ENCODE measurements at regions not wholly inside any gene's neighbourhood (a gene's known extent, or its start where the extent isn't known, plus 50 kb on each side); places are given as distances from the start of the nearest gene placed in this dataset.
A peak's percentile ranks its signal among the peaks of the same experiment; 100 is the strongest.

DNA sequence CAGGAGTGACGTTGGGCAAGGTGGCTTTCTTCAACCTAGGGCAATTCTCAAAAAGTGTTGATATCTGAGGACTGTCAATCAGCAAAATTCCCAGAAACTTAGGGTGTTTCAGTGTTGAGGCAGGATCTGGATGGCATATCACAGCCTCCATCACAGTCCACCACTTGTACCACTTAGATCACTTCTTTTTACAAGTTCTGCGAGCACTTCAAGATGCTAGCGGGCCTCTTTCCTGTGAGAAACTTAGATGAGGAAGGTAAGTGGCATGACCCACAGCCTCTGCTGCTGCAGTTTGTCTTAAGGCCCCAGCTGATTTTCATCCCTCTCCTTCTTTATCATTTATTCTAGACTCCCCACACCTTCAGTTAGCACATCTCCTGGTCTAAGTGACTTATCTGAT, 295.4 kb upstream of the ZNF521 start:
- ATAC-seq (no peak), DNase-seq (no peak)
- no peaks in the 10 kb centered on the region for H3K4me1 ChIP-seq (ENCODE audit: control insufficient read depth, insufficient read depth, low read length)
- H3K27me3 ChIP-seq (ENCODE audit: control insufficient read depth, insufficient read depth), result no peaks in the 10 kb centered on the region
- no peaks in the 10 kb centered on the region for H3K9me3 ChIP-seq (ENCODE audit: control insufficient read depth, low read length)
- H3K27ac ChIP-seq (ENCODE audit: low read length), result no peak overlapping the region
- H3K4me3 ChIP-seq (ENCODE audit: low read length), result no peak overlapping the region
- WGBS, result 90% methylated on average over 3 of the region's 3 CpGs
- intact Hi-C loops (cut with DNase I), result no loop called here

DNA sequence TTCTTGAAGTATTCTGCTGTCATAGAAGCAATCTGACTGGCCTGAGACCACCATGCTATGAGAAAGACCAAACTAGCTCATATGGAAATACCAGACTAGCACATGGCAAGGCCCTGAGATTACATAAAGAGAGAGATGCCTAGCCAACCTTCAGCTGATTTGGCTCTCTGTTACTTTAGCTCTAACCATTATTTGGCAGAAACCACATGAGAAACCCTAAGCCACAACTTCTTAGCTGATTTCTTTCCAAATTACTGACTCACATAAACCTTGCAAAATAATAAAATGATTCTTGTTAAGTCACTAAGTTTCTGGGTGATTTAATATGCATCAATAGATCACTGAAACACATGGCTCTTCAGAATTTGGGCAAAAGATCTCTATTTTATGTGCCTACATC, 295.0 kb upstream of the ZNF521 start:
- intact Hi-C loops (cut with DNase I), result no loop called here
- Histone ChIP-seq H3K4me3 (ENCODE audit: low read length) (no peak overlapping the region), H3K27ac (ENCODE audit: low read length) (no peak overlapping the region)

DNA sequence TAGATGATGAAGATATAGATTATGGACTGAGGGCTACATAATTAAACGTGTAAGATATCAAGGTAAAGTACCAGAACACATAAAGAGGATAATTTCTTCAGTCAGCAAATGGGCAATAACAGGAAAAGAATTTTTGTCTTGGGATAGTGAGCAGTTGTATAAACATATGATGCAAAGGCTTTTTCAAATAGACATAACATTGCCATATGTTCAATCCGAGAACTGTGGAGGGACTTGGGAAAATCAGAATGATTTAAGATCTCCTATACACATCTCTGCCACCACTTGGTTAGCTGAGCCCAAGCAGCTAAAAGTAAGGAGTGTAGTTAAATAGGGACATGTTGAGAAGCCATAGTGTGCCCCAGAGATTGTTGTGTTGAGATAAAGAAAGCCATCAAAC, 287.6 kb upstream of the ZNF521 start:
- Histone ChIP-seq H3K9me3 (ENCODE audit: control insufficient read depth, low read length) (no peaks in the 10 kb centered on the region), H3K27ac (ENCODE audit: low read length) (no peak overlapping the region), H3K4me3 (ENCODE audit: low read length) (no peak overlapping the region), H3K4me1 (ENCODE audit: control insufficient read depth, insufficient read depth, low read length) (no peaks in the 10 kb centered on the region), H3K27me3 (ENCODE audit: control insufficient read depth, insufficient read depth) (no peaks in the 10 kb centered on the region)
- 77% methylated on average over 2 of the region's 2 CpGs for WGBS
- intact Hi-C loops (cut with DNase I), result no loop called here
- ATAC-seq (no peak), DNase-seq (no peak)

More for the DNA sequence above, 295.0 kb upstream of the ZNF521 start:
- ATAC-seq, result no peak
- H3K4me1 ChIP-seq (ENCODE audit: control insufficient read depth, insufficient read depth, low read length), result no peaks in the 10 kb centered on the region
- no peaks in the 10 kb centered on the region for H3K27me3 ChIP-seq (ENCODE audit: control insufficient read depth, insufficient read depth)
- no peaks in the 10 kb centered on the region for H3K9me3 ChIP-seq (ENCODE audit: control insufficient read depth, low read length)
- no peak for DNase-seq

DNA sequence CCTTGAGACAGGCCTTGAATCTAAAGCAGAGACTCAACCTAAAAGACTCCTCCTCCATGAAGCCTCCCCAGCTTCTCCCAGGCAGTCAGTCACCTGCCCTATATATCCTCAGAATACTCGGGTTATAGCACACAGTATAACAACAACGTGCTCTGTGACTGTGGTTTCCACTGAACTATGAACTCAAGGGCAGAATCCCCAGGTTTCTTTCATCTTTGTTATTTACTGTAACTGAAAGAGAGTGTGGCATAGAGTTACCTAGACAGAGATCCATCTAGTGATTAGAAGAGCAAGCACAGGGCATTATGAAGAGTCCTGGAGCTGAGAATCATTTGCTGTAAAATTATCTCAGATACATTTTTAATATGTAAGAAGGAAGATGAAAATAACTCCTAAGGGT, 281.6 kb upstream of the ZNF521 start:
- no peak overlapping the region for H3K27ac ChIP-seq (ENCODE audit: low read length)
- no peaks in the 10 kb centered on the region for H3K9me3 ChIP-seq (ENCODE audit: control insufficient read depth, low read length)
- ATAC-seq (no peak), DNase-seq (no peak)
- intact Hi-C loops (cut with DNase I), result no loop called here
- no peaks in the 10 kb centered on the region for H3K27me3 ChIP-seq (ENCODE audit: control insufficient read depth, insufficient read depth)
- H3K4me1 ChIP-seq (ENCODE audit: control insufficient read depth, insufficient read depth, low read length), result no peaks in the 10 kb centered on the region
- WGBS, result 88% methylated on average over 2 of the region's 2 CpGs
- no peak overlapping the region for H3K4me3 ChIP-seq (ENCODE audit: low read length)

DNA sequence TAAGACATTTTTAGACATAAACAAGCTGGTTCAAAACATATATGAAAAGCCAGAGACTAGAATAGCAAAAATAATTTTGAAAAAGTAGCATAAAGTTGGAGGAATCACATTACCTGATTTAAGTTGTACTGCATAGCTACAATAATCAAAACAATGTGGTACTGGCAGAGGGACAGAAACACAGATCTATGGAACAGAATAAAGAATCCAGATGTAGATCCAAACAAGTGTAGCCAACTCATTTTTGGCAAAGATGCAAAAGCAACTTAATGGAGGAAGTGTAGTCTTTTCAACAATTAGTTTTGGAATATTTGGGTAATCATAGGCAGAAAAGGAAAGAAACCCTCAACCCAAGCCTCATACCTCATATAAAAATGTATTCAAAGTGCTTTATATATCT, 278.7 kb upstream of the ZNF521 start:
- no peak overlapping the region for H3K4me3 ChIP-seq (ENCODE audit: low read length)
- no peak for DNase-seq
- H3K27me3 ChIP-seq (ENCODE audit: control insufficient read depth, insufficient read depth), result no peaks in the 10 kb centered on the region
- ATAC-seq, result no peak
- H3K4me1 ChIP-seq (ENCODE audit: control insufficient read depth, insufficient read depth, low read length), result no peaks in the 10 kb centered on the region
- H3K9me3 ChIP-seq (ENCODE audit: control insufficient read depth, low read length), result peaks cover 2% of the 10 kb centered on the region
- no peak overlapping the region for H3K27ac ChIP-seq (ENCODE audit: low read length)
- intact Hi-C loops (cut with DNase I), result no loop called here

DNA sequence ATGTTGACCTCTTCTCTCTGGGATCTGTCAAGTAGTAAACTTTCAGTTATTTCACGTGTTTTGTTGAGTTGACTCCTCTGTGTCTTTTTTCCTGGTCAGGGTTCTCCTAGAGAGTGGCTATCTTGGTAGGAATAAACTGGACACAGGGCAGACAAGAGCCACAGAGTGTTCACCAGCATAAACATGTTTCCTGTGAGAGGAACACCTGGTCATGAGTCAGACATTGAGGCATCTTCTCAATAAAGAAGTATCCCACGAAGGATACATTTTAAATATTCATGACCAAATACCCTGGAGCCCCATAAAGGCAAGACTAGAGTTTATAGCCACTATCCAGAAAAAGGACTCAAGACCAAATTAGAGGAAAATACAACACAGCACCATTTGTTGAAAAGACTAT, 269.7 kb upstream of the ZNF521 start:
- WGBS, result 86% methylated on average over 2 of the region's 2 CpGs
- Histone ChIP-seq H3K9me3 (ENCODE audit: control insufficient read depth, low read length) (peaks cover 2% of the 10 kb centered on the region), H3K27ac (ENCODE audit: low read length) (no peak overlapping the region), H3K4me1 (ENCODE audit: control insufficient read depth, insufficient read depth, low read length) (no peaks in the 10 kb centered on the region), H3K4me3 (ENCODE audit: low read length) (no peak overlapping the region), H3K27me3 (ENCODE audit: control insufficient read depth, insufficient read depth) (no peaks in the 10 kb centered on the region)
- DNase-seq (no peak), ATAC-seq (no peak)
- intact Hi-C loops (cut with DNase I), result no loop called here

DNA sequence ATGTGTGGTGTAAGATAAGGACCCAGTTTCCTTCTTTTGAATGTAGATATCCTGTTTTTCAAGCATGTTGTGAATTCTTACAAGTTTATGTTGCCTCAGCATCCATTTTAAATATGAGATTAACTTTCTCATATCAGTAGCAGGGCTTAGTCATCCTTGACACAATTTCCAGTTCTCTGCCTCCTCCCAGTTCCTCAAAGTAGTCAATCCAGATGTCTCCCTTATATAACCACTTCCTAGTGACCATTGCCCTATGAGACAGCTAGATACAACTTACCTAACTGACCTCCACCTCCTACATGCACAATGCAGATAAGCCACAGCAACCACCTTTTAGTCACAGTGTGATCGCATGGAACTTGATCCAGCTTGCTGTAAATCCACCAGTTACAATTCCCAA, 269.2 kb upstream of the ZNF521 start:
- H3K4me3 ChIP-seq (ENCODE audit: low read length), result no peak overlapping the region
- intact Hi-C loops (cut with DNase I), result no loop called here
- WGBS, result 89% methylated on average over 1 of the region's 1 CpG
- H3K27me3 ChIP-seq (ENCODE audit: control insufficient read depth, insufficient read depth), result no peaks in the 10 kb centered on the region
- DNase-seq, result no peak
- no peak for ATAC-seq
- H3K27ac ChIP-seq (ENCODE audit: low read length), result no peak overlapping the region
- no peaks in the 10 kb centered on the region for H3K4me1 ChIP-seq (ENCODE audit: control insufficient read depth, insufficient read depth, low read length)
- H3K9me3 ChIP-seq (ENCODE audit: control insufficient read depth, low read length), result no peaks in the 10 kb centered on the region

DNA sequence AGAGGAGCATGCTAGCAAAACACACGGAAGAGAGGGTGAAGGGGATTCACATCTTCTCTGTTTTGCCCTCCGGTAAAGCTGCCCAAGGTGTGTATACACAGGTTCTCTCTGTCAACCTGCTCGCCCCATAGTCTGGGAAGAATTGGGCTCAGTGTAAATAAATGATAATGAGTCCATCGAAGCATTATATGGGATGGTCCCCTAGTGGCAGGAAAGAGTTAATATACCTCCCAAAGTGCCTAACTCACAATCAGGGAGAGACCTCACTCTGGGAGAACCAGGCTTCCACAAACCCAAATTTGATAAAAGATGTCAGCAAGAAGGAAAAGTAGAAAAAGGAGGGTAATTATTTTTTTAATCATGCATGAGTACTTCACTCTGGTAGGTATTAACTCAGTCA, 262.2 kb upstream of the ZNF521 start:
- H3K27me3 ChIP-seq (ENCODE audit: control insufficient read depth, insufficient read depth), result no peaks in the 10 kb centered on the region
- ATAC-seq (no peak), DNase-seq (no peak)
- 88% methylated on average over 4 of the region's 4 CpGs for WGBS
- H3K27ac ChIP-seq (ENCODE audit: low read length), result no peak overlapping the region
- H3K4me3 ChIP-seq (ENCODE audit: low read length), result no peak overlapping the region
- intact Hi-C loops (cut with DNase I), result no loop called here
- H3K4me1 ChIP-seq (ENCODE audit: control insufficient read depth, insufficient read depth, low read length), result no peaks in the 10 kb centered on the region
- H3K9me3 ChIP-seq (ENCODE audit: control insufficient read depth, low read length), result no peaks in the 10 kb centered on the region

DNA sequence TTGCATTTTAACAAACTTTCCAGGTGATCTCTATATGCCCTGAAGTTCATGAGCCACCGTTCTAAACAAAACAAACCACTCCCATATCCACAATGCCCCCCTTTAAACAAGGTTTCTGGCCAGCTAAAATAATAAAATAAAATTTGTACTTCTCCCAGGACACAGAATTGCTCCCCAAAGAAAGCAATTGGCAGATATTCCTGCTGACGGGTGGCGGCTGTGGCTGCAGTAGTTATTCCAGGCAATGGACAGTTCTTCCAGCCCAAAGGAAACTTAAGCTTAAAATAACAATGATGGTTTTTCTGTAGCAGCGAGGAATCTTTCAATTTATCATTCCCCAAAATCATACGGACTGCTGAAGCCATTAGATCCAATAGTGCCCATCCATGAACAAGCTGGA, 260.5 kb upstream of the ZNF521 start:
- intact Hi-C loops (cut with DNase I), result no loop called here
- 67% methylated on average over 5 of the region's 5 CpGs for WGBS

DNA sequence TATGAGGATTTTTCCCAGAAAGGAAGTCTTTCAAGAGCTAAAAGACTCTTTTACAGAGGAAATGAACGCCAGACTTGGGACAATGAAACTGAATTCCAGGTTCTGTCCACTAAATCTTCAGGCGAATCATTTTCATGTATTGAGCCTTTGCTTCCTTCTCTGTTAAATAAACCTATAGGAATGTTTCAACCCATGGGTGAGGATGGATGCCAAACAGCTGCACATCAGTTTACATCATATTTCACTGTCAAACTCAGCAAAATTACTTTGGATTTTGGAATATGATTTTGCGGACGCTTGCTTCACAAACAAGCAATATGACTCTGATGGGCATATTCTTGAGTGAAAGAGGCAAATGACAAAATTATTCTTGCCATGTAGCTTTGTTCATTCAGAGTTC, 256.1 kb upstream of the ZNF521 start:
- H3K9me3 ChIP-seq (ENCODE audit: control insufficient read depth, low read length), result no peaks in the 10 kb centered on the region
- no peak overlapping the region for H3K4me3 ChIP-seq (ENCODE audit: low read length)
- ATAC-seq (no peak), DNase-seq (no peak)
- no peak overlapping the region for H3K27ac ChIP-seq (ENCODE audit: low read length)
- H3K27me3 ChIP-seq (ENCODE audit: control insufficient read depth, insufficient read depth), result no peaks in the 10 kb centered on the region
- H3K4me1 ChIP-seq (ENCODE audit: control insufficient read depth, insufficient read depth, low read length), result no peaks in the 10 kb centered on the region
- intact Hi-C loops (cut with DNase I), result no loop called here
- 87% methylated on average over 4 of the region's 4 CpGs for WGBS

More for the DNA sequence above, 260.5 kb upstream of the ZNF521 start:
- Histone ChIP-seq H3K9me3 (ENCODE audit: control insufficient read depth, low read length) (no peaks in the 10 kb centered on the region), H3K27ac (ENCODE audit: low read length) (no peak overlapping the region), H3K4me3 (ENCODE audit: low read length) (no peak overlapping the region), H3K27me3 (ENCODE audit: control insufficient read depth, insufficient read depth) (no peaks in the 10 kb centered on the region), H3K4me1 (ENCODE audit: control insufficient read depth, insufficient read depth, low read length) (no peaks in the 10 kb centered on the region)
- ATAC-seq (no peak), DNase-seq (no peak)

DNA sequence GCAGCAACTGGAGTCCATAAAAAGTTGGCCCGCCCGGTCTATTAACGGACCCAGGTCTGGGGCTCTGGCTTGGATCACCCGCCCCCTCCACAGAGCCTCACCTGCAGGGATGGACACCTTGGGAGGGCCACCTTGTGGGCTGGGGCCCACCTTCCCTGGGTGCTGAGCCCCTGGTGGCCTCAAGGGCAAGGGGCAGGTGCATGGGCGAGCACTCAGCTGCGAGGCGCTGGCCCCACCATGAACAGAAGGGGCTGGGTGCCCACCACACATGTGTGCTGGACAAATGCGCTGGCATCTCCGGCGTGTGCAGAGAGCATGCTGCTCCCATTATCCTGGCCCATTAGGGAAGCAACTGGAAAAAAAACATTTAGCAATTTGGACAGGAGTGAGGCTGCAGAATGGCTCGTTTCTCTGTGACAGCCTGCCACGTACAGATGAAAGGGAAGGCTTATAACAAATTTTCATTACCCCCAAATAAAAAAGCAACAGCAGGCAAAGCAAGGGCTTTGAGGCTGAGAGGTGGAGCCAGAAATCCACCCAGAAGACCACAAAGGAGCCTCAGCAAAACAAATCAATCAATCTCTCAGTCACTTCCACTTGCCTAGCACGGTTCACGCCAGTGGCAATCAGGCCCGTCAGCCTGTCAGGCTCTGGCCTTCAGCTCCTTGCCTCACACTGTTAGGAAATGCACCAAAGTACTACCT, 253.1 kb upstream of the ZNF521 start:
- intact Hi-C loops (cut with DNase I), result no loop called here
- 78% methylated on average over 15 of the region's 15 CpGs for WGBS

More for the DNA sequence above, 253.1 kb upstream of the ZNF521 start:
- ATAC-seq (no peak), DNase-seq (peak in 2 of 3 donors; percentile 11 to 34)
- Histone ChIP-seq H3K9me3 (ENCODE audit: control insufficient read depth, low read length) (no peaks in the 10 kb centered on the region), H3K27ac (ENCODE audit: low read length) (no peak overlapping the region), H3K4me1 (ENCODE audit: control insufficient read depth, insufficient read depth, low read length) (no peaks in the 10 kb centered on the region), H3K4me3 (ENCODE audit: low read length) (no peak overlapping the region), H3K27me3 (ENCODE audit: control insufficient read depth, insufficient read depth) (no peaks in the 10 kb centered on the region)

Measured in right cardiac atrium (tissue), 5 donors.